Fibroblast of mammary gland (primary cell): ENCODE measurements at regions not wholly inside any gene's neighbourhood (a gene's known extent, or its start where the extent isn't known, plus 50 kb on each side); places are given as distances from the start of the nearest gene placed in this dataset.

Source experiments
- DNase-seq: peaks from one replicate; pipeline ENCODE4 v3.0.0-alpha.2; 2010; ENCODE audit warnings: low read depth
- H3K4me3 ChIP-seq: 2 replicates; pipeline ENCODE4 v1.5.1; 2011; ENCODE audit warnings: low read depth, mild to moderate bottlenecking, low read length, moderate library complexity; ENCODE audit not compliant: control insufficient read depth
- TF ChIP-seq, protein P1 (sequence below): conservative IDR thresholded peaks from 2 replicates; pipeline ENCODE4 v1.5.1; 2011; ENCODE audit warnings: low read depth, low read length, inconsistent platforms; ENCODE audit not compliant: control insufficient read depth, insufficient read depth

DNA sequence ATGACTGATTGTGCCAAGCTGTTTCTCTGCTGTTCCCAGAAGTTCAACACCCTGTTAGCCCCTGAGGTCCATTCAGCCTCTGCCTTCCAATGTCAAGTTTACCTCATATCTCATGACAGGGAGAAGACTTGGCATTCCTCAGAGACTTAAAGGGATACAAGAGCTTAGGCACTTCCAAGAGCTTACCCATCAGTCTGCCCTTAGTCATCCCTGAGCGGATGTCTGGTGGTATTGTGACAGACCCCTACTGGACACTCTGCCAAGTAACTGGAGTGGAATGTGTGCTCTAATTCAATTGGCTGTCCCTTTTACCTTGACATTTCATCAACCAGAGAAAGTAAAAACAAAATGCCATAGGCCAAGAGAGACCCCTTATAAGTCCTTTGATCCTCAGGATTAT lies 151.5 kb downstream of the AASDHPPT start:
- TF ChIP-seq, protein P1, sequence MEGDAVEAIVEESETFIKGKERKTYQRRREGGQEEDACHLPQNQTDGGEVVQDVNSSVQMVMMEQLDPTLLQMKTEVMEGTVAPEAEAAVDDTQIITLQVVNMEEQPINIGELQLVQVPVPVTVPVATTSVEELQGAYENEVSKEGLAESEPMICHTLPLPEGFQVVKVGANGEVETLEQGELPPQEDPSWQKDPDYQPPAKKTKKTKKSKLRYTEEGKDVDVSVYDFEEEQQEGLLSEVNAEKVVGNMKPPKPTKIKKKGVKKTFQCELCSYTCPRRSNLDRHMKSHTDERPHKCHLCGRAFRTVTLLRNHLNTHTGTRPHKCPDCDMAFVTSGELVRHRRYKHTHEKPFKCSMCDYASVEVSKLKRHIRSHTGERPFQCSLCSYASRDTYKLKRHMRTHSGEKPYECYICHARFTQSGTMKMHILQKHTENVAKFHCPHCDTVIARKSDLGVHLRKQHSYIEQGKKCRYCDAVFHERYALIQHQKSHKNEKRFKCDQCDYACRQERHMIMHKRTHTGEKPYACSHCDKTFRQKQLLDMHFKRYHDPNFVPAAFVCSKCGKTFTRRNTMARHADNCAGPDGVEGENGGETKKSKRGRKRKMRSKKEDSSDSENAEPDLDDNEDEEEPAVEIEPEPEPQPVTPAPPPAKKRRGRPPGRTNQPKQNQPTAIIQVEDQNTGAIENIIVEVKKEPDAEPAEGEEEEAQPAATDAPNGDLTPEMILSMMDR: no peak
- DNase-seq: peak; percentile 29
- H3K4me3 ChIP-seq: no peak overlapping the region

DNA sequence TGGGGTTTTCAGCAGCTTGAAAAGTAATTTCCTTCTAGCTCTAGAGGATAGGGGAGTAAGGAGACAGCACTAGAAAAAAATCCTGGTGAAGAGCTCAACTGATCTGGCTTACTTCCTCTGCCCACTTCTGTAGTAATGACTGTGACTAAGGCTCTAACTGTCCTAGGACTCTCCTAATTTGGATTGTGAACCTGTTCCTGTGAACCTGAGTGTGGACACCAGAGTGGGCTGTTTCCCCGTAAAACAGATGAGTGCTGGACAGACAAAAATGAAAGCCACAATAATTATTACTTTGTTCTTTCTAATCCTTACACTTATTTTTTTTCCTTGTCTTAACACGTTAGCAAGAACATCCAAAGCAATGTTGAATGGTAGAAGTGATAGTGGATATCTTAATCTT lies 154.1 kb downstream of the AASDHPPT start:
- DNase-seq: peak; percentile 43
- TF ChIP-seq, protein P1: peak; percentile 37
- no peak overlapping the region for H3K4me3 ChIP-seq

- no peak for DNase-seq
- no peak overlapping the region for H3K4me3 ChIP-seq
- TF ChIP-seq, protein P1: no peak
Measured at GRCh38 chr11:106233191-106233590, 155.7 kb downstream of the AASDHPPT start.

DNA sequence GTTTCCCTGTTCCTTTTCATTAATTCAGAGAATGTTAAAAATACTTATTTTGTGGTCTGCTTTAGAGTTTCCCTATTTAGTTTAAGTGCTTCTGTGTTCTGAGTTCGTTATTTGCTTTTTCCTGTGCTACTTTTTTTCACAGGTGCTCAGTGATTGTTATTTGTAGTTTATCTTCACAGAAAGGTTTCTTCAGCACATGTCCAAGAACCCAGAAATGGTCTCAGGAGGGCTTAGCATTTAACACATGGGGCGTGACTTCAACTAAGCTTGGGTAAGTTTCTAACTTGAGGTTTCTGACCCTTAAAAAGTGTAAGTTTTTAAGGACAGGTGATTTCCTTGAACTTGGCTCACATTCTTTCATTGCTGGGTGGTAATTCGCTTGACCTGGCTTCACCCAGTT lies 157.3 kb downstream of the AASDHPPT start:
- H3K4me3 ChIP-seq: no peak overlapping the region
- TF ChIP-seq, protein P1: no peak
- DNase-seq: no peak

- no peak for DNase-seq
- no peak overlapping the region for H3K4me3 ChIP-seq
- TF ChIP-seq, protein P1: no peak
Measured at GRCh38 chr11:106236295-106236694, 158.8 kb downstream of the AASDHPPT start.

GRCh38 chr11:106238704-106239360 lies 161.4 kb downstream of the AASDHPPT start:
- TF ChIP-seq, protein P1: no peak
- no peak overlapping the region for H3K4me3 ChIP-seq
- peak; percentile 5 for DNase-seq
